ENCODE measurements at regions not wholly inside any gene's neighbourhood (a gene's known extent, or its start where the extent isn't known, plus 50 kb on each side); places are given as distances from the start of the nearest gene placed in this dataset.

GRCh38 chr17:73957564-73957963, 245.9 kb upstream of the RPL38 start:
- DNase-seq, result no peak

- no peak for DNase-seq
Measured at GRCh38 chr17:73958453-73958852, 245.0 kb upstream of the RPL38 start.

- DNase-seq, result no peak
Measured at GRCh38 chr17:73960469-73960868, 243.0 kb upstream of the RPL38 start.

- no peak for DNase-seq
Measured at GRCh38 chr17:73962308-73962707, 241.2 kb upstream of the RPL38 start.

GRCh38 chr17:73968680-73969079, 234.8 kb upstream of the RPL38 start:
- DNase-seq, result no peak

- DNase-seq, result no peak
Measured at GRCh38 chr17:73969956-73970355, 233.5 kb upstream of the RPL38 start.

GRCh38 chr17:73971127-73971526, 232.4 kb upstream of the RPL38 start:
- no peak for DNase-seq

GRCh38 chr17:73972056-73972455, 231.4 kb upstream of the RPL38 start:
- no peak for DNase-seq

GRCh38 chr17:73972901-73973300, 230.6 kb upstream of the RPL38 start:
- DNase-seq, result no peak

GRCh38 chr17:73973586-73974409, 229.7 kb upstream of the RPL38 start:
- no peak for DNase-seq

GRCh38 chr17:73974536-73974935, 228.9 kb upstream of the RPL38 start:
- no peak for DNase-seq

GRCh38 chr17:73976147-73976546, 227.3 kb upstream of the RPL38 start:
- DNase-seq, result no peak

- DNase-seq, result no peak
Measured at GRCh38 chr17:73976676-73977521, 226.6 kb upstream of the RPL38 start.

- no peak for DNase-seq
Measured at GRCh38 chr17:73980517-73980916, 223.0 kb upstream of the RPL38 start.

GRCh38 chr17:73982871-73983270, 220.6 kb upstream of the RPL38 start:
- DNase-seq, result no peak

GRCh38 chr17:73983621-73984400, 219.7 kb upstream of the RPL38 start:
- no peak for DNase-seq

- DNase-seq, result no peak
Measured at GRCh38 chr17:73984941-73985340, 218.5 kb upstream of the RPL38 start.

GRCh38 chr17:73985466-73986015, 217.9 kb upstream of the RPL38 start:
- DNase-seq, result no peak

GRCh38 chr17:73986641-73987177, 216.8 kb upstream of the RPL38 start:
- DNase-seq, result no peak

GRCh38 chr17:73987395-73987794, 216.1 kb upstream of the RPL38 start:
- DNase-seq, result no peak

GRCh38 chr17:73987845-73988509, 215.5 kb upstream of the RPL38 start:
- DNase-seq, result no peak

GRCh38 chr17:73989671-73990070, 213.8 kb upstream of the RPL38 start:
- DNase-seq, result no peak

All from activated CD4-positive, alpha-beta T cell treated with anti-CD3 and anti-CD28 coated beads for 1 hour (primary cell).